DMS153 treated with DMSO at 0.1 percent for 48 hours (cell line): ENCODE measurements at regions not wholly inside any gene's neighbourhood (a gene's known extent, or its start where the extent isn't known, plus 50 kb on each side); places are given as distances from the start of the nearest gene placed in this dataset.

Experiments used
- DNase-seq: peaks from one replicate; lab custom pipeline; 2025; ENCODE audit not compliant: unreplicated experiment; lab: John Stamatoyannopoulos, UW

DNA sequence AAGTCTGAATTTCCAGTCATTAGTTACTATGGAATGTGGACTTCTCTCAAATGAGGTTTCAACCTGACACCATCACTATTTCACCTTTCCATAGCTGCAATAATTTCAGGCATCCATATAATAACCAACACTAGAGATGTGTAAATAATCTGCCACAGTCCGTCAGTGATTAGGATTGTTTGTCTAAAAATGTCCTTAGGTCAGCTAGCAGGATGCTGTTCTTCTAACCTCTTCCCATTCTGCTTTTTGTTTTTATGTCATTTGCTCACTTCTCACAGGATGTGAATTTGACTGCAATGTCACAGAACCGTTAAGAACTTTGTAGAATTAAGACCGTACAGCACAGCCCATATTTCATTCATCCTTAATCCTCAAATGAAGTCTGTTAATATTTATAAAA lies 166.4 kb upstream of the RASA1 start:
- DNase-seq = no peak

DNA sequence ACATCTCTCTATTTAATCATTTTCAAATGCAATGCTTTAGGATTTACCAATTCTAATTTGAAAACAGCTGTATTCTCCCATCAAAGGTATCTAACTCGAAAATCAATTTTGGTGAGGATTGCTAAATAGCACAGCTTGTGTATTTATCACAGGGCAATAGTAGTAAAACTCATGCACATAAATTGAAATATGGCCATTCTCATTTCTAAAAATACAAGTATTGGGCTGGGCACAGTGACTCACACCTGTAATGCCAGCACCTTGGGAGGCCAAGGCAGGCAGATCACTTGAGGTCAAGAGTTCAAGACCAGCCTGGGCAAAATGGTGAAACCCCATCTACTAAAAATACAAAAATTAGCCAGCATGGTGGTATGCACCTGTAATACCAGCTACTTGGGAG lies 164.8 kb upstream of the RASA1 start:
- DNase-seq = no peak

DNA sequence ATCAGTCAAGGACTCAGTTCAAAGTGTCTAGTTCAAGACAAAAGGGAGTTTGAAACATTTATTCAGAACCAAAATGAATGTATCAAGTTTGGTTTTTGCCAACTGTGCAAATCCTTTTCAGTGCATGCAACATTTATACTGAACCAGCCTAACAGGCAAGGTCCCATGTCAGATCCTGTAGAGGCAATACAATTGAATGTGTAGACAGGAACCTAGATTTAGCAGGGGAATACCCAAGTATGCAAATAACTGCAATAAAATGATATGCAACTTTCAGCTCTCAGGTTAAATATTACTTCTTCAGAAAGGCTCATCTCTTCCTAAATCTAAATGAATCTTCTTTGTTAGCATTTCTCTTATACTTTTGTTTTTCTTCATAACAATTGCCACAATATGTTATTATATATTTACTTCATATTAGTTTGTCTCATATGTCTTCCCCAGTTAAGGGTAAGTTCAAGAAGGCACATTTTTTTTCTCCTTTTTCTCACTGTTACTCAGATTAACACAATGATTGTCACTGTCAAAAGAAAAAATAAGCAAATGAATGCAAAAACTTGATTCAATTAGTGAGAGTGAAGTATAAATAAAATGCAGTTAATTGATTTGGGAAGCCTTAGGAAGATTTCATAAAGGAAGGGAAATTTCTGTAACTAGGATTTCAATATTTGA lies 163.9 kb upstream of the RASA1 start:
- no peak for DNase-seq

DNA sequence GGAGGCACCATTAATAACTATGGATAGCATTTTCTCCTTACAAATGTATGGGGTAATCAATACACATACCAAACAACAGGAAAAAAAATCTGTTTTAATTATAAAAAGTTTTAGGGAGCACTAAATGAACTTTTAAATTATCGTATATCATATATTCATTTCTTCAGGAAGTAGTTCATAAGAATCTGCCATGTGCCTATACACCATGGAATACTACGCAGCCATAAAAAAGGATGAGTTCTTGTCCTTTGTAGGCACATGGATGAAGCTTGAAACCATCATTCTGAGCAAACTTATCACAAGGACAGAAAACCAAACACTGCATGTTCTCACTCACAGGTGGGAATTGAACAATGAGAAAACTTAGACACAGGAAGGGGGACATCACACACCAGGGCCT lies 162.1 kb upstream of the RASA1 start:
- DNase-seq = no peak

DNA sequence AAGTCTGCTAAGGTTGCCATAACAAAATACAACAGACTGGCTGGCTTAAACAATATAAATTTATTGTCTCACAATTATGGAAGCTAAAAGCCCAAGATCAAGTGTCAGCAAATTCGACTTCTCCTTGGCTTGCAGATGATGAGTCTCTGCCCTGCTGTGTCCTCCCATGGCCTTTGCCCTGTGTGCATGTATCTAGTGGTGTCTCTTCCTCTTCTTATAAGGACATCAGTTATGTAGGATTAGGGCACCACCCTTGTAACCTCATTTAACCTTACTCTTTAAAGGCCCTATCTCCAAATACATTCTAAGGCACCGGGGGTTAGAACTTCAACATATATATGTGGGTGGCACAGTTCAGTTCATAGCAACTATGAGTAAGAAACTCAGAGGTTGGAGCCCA lies 157.9 kb upstream of the RASA1 start:
- DNase-seq = no peak

DNA sequence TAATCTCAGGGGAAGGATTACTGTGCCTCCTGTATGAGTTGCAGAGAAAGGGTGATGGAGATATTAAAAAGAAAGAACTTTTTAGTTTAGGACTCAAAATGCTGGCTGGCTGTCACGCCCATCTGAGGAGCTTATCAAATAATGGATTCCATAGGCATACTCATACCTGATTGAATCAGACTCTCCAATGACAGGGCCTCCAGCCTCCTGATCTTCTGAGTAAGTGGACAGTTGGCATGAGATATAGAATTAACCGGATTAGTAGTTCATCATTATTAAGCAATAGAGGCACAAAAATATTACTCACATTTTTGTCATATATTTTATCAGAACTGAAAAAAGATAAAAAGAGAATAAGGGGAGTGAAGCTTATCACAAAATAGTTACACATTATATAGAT lies 157.0 kb upstream of the RASA1 start:
- no peak for DNase-seq

DNA sequence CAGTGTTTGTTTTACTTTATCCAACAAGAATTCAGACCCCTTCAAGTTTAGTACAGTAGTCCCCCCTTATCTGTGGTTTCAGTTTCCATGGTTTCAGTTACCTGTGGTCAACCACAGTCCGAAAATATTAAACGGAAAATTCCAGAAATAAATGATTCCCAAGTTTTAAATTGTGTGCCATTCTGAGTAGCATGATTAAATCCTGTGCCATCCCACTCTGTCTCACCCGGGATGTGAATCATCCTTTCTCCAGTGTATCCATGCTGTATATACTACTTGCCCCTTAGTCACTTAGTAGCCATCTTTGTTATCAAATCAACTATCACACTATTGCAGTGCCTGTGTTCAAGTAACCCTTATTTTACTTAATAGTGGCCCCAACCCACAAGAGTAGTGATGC lies 153.8 kb upstream of the RASA1 start:
- no peak for DNase-seq

DNA sequence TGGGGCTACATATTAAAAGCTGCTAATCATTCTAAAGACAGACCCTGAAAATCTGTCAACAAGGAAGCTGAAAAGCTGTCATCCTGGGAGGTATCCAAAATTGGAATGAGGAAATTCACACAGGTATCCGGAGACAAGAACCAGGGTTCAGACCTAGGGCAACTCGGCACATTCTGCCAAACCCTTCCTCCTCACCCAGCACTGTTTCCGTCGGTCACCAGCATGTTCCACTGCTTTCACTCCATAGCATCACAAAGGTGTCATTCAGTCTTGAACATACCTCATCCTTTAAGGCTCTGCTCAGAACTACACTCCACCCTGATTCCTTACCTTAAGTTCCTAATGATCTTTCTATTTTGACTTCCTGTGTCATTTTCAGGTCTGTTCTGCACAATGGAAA lies 153.1 kb upstream of the RASA1 start:
- DNase-seq = no peak

DNA sequence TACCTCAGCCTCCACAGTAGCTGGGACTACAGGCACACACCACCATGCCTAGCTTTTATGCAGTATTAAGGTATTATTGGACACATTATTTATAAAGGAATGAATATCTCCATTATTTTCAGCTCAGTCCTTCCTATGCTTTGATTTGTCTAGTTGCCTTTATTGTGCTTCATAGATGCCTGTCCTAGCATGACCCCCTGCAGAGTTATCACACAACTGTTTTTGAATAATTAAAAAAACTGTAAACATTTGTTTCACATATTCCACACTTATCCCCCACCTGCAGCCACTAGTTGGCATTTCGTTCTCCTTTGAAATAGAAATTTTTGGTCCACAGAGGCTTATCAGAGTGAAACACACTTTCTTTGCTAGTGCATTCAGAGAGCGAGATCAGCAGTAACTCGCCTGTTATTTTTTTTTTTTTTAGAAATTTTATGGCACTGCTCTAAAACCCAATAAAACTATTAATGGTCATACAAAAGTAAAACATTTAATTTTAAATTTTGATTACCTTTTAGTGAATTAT lies 151.8 kb upstream of the RASA1 start:
- DNase-seq = no peak

DNA sequence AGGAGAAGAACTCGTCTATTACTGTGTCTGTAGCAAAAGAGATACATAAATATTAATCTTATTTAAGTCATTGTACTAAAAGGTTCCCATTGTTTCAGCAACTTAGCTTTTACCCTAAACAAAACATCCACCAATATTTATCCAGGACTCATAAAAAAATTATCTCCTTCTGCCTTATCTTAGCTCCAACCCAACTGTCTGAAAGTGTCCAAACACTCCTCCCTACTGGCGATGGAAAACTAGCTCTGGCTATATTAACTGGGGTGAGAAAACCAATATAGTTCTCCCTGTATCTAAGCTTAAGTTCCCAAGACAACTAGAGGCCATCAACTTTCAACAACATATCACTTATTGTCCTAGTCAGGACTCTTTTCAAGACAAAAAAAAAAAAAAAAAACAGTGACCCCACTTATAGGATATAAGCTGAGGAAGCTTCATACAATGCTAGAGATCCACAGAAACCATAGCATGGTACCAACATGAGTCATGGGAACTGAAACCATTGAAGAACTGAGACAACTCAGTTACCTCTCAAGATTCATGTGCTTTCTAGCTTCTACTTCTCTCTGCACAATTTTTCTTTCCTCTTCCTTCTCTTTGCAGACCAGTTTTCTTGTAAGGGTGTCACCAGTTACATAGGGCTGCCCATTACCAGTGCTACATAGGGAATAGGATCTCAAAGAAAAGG lies 150.7 kb upstream of the RASA1 start:
- DNase-seq = no peak

DNA sequence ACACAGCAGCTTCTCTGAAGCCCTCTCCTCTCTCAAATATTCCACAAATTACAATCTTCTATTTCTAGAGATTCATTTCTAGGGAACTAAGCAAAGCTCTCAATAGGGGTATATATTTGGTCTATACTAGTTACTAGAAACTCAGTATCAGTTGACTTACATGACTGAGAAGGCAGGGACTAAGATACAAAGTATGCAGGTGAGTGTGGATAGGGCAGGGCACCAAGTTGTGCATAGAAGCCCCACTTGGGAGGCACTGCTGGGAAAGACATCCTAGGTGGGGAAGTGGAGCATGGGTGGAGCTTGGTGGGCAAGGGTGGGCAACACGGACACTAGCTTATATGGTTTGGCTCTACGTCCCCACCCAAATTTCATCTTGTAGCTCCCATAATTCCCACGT lies 148.1 kb upstream of the RASA1 start:
- DNase-seq = no peak

DNA sequence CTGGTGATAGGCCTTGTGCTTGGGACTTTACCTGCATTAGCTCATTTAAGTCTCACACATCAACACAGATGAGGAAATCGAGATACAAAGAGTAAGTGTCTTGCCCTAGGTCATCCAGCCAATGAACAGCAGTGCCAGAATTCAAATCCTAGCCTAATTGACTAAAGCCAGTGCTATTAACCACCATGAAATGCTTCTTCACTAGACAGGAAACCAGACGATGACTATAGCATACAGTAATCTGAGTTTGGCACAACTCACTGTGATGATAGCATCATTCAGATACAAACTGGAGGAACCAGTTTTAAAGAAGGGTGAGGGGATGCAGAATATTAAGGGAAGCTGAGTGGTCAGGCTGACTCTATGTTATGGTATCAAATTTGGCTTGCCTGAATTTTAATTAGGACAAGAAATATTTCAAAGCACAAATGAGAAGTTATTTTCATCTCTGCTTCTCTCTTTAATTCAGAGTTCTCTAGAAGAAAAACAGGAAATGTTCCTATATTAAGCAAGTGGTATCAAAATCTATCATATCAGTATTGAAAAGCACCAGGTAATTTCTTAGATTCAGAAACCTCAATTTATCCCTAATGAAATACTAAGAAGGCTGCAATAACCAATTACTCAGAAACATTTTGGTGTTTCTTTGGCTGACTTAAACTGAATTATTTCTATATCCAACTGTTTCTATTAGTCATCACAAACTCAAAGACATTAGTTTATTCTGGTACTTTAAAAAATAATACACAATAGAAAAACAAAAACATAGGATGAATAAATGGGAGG lies 147.0 kb upstream of the RASA1 start:
- no peak for DNase-seq

DNA sequence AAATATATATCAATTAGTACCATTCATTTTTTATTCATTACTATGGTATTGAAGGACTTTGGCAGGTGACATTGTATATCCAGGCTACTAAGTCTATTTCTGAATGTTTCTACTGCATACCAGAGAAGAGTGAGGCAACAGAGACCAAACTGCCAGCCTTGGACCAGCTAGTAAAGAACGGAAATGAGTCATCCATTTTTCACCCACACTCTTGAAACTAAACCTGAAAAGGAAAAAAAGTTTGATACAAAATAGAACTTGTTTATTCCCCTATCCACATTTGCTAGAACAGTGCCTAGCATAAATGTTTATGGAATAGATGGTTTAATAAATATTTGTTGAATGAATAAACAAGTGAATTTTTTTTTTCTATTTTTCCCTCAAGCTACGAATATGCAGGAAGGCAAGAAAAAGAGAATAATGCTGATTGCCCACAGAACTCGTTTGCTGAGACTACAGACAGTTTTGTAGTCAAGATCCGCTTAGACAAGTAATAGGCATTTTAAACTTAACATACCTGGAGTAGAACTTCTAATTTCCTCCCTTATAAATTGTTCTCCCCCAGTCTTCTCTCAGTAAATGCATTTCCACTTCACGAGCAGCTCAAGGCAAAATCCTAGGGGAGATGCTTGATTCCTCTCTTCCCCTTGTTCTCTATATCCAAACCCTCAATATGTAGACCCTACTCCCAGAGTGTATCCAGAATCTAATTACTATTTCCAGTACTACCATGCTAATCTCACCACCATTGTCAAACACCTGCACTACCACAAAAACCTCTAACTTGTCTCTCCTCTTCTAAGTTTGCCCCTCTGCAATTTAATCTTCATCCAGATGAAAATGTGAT lies 146.2 kb upstream of the RASA1 start:
- no peak for DNase-seq

DNA sequence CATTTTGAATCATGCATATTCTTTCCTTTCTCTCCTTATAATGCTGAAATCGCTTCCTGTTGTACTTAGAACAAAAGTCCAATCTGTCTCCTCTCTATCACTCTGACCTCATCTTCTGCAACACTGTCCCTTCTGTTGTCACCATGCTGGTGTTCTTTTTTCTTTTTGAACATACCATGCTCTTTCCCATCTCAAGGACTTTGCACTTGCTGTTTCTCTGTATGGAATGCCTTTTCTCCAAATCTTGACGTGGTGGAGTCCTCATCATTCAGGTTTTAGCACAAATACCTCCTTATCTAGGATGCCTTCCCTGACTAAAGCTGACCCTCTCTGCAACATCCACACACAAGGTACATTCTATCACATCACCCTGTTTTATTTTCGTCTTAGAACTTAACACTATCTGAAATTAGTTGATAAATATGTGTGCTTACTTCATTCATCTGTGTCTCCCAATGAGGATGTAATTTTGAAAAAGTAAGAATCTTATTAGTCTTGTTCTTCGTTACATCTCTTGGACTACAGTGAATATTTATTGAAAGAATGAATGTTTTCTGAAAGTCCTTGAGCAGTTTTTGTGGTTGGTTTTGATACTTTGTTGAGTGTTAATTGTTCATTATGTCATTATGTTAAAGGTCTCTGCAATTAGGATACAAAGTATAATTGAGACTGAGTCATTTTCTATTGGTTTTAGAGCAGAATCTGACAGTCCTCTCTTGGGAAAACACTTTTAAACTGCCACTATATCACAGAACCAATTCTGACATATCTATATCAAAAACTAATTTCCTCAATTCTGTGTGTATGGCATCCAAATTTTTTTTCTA lies 145.3 kb upstream of the RASA1 start:
- DNase-seq = no peak

DNA sequence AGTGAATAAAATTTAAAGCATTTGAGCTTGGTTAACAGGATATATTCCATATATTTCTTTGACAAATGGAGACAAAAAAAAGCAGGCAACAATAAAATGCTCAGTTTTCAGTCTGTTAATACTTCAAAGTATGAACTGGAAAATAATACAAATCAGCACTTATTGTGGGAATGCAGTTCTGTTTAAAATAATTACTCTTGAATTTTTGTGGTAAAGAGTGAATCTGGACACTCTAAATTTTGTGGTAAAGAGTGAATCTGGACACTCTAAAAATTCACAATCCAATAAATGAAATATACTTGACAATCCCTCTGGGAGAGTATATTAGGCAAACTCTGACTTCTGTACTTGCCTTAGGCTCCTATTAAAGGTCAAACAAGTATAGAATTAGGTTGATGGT lies 141.9 kb upstream of the RASA1 start:
- DNase-seq = no peak

DNA sequence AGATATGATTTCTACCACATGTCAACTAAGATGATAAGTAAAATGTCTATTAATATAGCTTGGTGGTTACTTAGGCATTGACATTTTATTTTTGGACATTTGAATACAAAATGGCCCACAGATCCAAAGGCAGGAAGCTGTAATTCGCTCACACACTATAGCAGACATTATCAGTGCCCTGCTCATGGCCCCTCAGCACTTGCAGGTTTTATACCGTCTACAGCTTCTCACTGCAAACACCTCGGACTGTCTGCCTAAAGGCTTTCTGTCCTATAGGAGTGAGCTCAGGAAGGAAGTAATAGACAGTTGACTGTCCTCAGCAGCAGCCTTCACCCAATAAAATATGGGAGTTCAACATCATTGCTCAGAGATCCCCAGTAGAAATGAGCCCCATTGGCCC lies 140.8 kb upstream of the RASA1 start:
- no peak for DNase-seq

DNA sequence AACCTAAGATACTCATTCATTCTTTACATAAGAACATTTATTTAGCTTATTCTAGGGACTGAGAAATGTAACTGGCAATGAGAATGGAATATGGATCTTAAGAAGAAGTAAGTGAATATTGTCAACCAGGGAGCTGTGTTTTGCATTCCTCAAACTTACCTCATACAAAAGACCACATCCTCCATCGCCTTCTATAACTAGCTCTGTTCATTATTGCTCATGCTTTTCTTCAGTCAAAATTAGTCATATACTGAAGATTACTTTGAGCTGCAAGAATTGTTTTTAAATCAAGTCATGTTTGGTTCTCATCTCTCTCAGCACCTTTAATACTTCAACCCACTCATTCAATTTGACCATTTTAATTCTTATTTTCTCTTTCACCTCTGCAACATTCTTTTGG lies 140.3 kb upstream of the RASA1 start:
- DNase-seq = no peak

DNA sequence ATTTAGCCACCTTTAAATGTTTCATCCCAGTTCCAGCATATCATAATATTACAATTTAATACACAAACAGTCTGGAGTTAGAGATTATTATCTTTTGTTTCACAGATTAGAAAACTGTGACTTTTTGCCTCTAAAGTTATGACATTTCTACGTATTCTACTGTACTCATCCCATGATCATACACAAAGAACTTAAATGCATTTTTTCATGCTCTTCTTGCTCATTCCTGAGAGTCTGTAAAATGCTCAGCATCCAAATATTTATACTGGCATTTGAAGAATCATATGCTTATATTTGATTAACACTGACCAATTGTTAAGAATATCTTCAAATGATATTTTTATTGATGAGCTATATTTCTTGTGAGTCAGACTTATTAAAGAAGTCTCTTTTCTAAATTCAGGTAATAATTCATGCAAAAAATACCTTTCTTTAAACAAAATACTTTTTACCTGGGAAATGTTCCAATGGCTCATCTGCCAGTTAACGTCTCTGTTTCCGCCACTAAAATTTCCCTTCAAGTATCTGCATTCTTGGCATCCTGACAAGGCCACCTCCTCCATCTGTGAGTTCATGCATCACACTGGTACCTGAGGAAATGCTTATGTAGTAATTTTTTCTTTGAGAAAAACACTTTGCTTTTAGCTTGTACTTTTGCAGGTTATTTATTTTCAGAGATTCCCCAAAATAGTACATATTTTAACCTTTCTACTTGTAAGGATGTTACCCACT lies 139.6 kb upstream of the RASA1 start:
- no peak for DNase-seq

DNA sequence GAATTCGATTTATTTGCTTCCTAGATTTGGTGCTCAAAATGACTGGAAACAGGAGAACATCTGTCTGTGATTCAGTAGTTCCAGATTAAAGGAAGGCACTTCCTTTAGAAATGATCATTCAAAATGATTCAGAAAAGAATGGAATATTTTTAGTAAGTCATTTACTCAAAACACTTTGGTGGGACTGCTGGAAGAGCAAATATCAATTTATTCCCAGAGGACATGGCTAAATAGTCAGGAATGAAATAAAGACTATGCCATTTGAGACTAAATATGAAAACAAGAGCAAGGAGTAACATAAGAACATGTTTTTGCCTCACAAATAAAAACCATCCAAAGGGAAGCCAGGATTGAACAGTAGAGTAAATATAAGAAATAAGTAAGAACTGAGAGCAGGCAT lies 138.6 kb upstream of the RASA1 start:
- no peak for DNase-seq

DNA sequence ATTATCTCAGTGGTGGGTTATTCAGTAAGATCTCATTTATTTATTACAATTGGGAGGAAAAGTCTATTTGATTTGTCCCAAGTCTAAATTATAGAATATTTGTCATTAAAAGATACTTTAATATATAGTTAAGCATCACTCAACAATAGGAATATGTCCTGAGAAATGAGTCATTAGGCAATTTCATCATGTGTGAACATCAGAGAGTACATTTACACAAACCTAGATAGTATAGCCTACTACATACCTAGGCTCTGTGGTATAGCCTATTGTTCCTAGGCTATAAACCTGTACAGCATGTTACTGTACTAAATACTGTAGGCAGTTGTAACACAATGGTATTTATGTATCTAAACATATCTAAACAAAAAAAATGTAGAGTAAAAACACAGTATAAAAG lies 135.0 kb upstream of the RASA1 start:
- no peak for DNase-seq
